GM21786 (cell line): ENCODE measurements at regions not wholly inside any gene's neighbourhood (a gene's known extent, or its start where the extent isn't known, plus 50 kb on each side); places are given as distances from the start of the nearest gene placed in this dataset.

Source experiments
- ATAC-seq: cut with Tn5 transposase; IDR thresholded peaks from one replicate; pipeline ENCODE4 v1.9.1; 2021; ENCODE audit not compliant: unreplicated experiment

- ATAC-seq = no peak
Observed at GRCh38 chr18:73653827-73654226, 493.8 kb downstream of the FBXO15 start.

- no peak for ATAC-seq
Observed at GRCh38 chr18:73653251-73653650, 494.4 kb downstream of the FBXO15 start.

GRCh38 chr18:73647391-73647790 lies 500.2 kb downstream of the FBXO15 start:
- ATAC-seq = no peak

GRCh38 chr18:73646772-73647171 lies 500.9 kb downstream of the FBXO15 start:
- no peak for ATAC-seq

- ATAC-seq = no peak
Observed at GRCh38 chr18:73646196-73646595, 501.4 kb downstream of the FBXO15 start.

- no peak for ATAC-seq
Observed at GRCh38 chr18:73645160-73645715, 502.4 kb downstream of the FBXO15 start.

GRCh38 chr18:73639788-73640187 lies 507.8 kb downstream of the FBXO15 start:
- ATAC-seq = no peak

GRCh38 chr18:73638709-73639108 lies 508.9 kb downstream of the FBXO15 start:
- ATAC-seq = no peak

- no peak for ATAC-seq
Observed at GRCh38 chr18:73636355-73636754, 511.3 kb downstream of the FBXO15 start.

- ATAC-seq = no peak
Observed at GRCh38 chr18:73626859-73627258, 520.8 kb downstream of the FBXO15 start.

GRCh38 chr18:73626221-73626620 lies 521.4 kb downstream of the FBXO15 start:
- ATAC-seq = no peak

- no peak for ATAC-seq
Observed at GRCh38 chr18:73621091-73621490, 526.5 kb downstream of the FBXO15 start.

GRCh38 chr18:73617981-73618380 lies 529.7 kb downstream of the FBXO15 start:
- ATAC-seq = no peak

GRCh38 chr18:73615506-73615905 lies 532.1 kb downstream of the FBXO15 start:
- no peak for ATAC-seq

- no peak for ATAC-seq
Observed at GRCh38 chr18:73614812-73615211, 532.8 kb downstream of the FBXO15 start.

- ATAC-seq = no peak
Observed at GRCh38 chr18:73613706-73614340, 533.8 kb downstream of the FBXO15 start.

GRCh38 chr18:73597832-73598615 lies 549.6 kb downstream of the FBXO15 start:
- ATAC-seq = no peak

- ATAC-seq = no peak
Observed at GRCh38 chr18:73594749-73595148, 552.9 kb downstream of the FBXO15 start.

GRCh38 chr18:73593207-73593606 lies 554.4 kb downstream of the FBXO15 start:
- ATAC-seq = no peak

- ATAC-seq = no peak
Observed at GRCh38 chr18:73590950-73591349, 556.7 kb downstream of the FBXO15 start.

GRCh38 chr18:73579698-73580097 lies 567.9 kb downstream of the FBXO15 start:
- ATAC-seq = no peak

GRCh38 chr18:73577365-73577764 lies 570.3 kb downstream of the FBXO15 start:
- ATAC-seq = no peak
